ENCODE measurements at regions not wholly inside any gene's neighbourhood (a gene's known extent, or its start where the extent isn't known, plus 50 kb on each side); places are given as distances from the start of the nearest gene placed in this dataset.
A peak's percentile ranks its signal among the peaks of the same experiment; 100 is the strongest.

- TF ChIP-seq, protein P1, sequence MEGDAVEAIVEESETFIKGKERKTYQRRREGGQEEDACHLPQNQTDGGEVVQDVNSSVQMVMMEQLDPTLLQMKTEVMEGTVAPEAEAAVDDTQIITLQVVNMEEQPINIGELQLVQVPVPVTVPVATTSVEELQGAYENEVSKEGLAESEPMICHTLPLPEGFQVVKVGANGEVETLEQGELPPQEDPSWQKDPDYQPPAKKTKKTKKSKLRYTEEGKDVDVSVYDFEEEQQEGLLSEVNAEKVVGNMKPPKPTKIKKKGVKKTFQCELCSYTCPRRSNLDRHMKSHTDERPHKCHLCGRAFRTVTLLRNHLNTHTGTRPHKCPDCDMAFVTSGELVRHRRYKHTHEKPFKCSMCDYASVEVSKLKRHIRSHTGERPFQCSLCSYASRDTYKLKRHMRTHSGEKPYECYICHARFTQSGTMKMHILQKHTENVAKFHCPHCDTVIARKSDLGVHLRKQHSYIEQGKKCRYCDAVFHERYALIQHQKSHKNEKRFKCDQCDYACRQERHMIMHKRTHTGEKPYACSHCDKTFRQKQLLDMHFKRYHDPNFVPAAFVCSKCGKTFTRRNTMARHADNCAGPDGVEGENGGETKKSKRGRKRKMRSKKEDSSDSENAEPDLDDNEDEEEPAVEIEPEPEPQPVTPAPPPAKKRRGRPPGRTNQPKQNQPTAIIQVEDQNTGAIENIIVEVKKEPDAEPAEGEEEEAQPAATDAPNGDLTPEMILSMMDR (IDR thresholded peaks at IDR 0.05; ENCODE audit: poor library complexity) = peak; percentile 100
- no peak for TF ChIP-seq EZH2 (IDR thresholded peaks at IDR 0.05; ENCODE audit: borderline replicate concordance)
- TF ChIP-seq EZH2phosphoT487 (IDR thresholded peaks at IDR 0.05; ENCODE audit: low read depth, severe bottlenecking, unreplicated experiment) = no peak
Observed at GRCh38 chr12:59149995-59150642, 229.8 kb upstream of the LRIG3 start.

Measured in hepatocyte (in vitro differentiated cells).